ENCODE measurements at regions not wholly inside any gene's neighbourhood (a gene's known extent, or its start where the extent isn't known, plus 50 kb on each side); places are given as distances from the start of the nearest gene placed in this dataset.

DNA sequence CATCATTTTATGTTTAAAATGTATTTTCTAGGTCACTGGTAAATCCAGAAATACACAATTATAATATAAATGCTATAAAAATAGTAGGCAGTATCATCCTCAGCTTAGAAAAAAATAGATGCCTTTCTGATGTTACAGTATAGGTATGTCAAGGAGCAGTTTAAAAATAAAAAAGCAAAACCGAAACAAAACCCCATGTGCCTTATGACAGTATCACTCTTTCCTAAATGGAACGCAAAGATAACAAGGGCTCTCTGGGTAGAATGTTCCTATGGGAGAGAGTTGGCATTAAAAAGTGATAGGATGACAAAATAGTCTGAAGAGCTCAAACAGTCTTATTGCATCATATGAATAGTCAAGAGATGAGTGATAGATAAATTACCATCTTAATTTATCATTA, 172.1 kb downstream of the DSC3 start:
- Histone ChIP-seq H3K4me1 (ENCODE audit: control insufficient read depth in 2 of 3, insufficient read depth in 2 of 3, low read depth in 1 of 3, low read length in 3 of 3) (no peaks in the 10 kb centered on the region), H3K27ac (ENCODE audit: low read depth in 2 of 2, low read length in 2 of 2) (no peak overlapping the region), H3K4me3 (ENCODE audit: low read length in 3 of 3) (no peak overlapping the region), H3K9ac (ENCODE audit: low read length in 3 of 3) (no peak overlapping the region), H3K36me3 (ENCODE audit: control insufficient read depth in 2 of 3, insufficient read depth in 3 of 3, low read length in 3 of 3) (no peaks in the 10 kb centered on the region), H3K27me3 (ENCODE audit: control insufficient read depth, insufficient read depth, low read length) (no peaks in the 10 kb centered on the region), H3K9me3 (ENCODE audit: control insufficient read depth in 2 of 3, insufficient read depth in 1 of 3, low read length in 3 of 3) (no peaks in the 10 kb centered on the region)
- TF ChIP-seq, protein P1, sequence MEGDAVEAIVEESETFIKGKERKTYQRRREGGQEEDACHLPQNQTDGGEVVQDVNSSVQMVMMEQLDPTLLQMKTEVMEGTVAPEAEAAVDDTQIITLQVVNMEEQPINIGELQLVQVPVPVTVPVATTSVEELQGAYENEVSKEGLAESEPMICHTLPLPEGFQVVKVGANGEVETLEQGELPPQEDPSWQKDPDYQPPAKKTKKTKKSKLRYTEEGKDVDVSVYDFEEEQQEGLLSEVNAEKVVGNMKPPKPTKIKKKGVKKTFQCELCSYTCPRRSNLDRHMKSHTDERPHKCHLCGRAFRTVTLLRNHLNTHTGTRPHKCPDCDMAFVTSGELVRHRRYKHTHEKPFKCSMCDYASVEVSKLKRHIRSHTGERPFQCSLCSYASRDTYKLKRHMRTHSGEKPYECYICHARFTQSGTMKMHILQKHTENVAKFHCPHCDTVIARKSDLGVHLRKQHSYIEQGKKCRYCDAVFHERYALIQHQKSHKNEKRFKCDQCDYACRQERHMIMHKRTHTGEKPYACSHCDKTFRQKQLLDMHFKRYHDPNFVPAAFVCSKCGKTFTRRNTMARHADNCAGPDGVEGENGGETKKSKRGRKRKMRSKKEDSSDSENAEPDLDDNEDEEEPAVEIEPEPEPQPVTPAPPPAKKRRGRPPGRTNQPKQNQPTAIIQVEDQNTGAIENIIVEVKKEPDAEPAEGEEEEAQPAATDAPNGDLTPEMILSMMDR (IDR thresholded peaks at IDR 0.05; ENCODE audit: borderline replicate concordance, extremely low read depth, insufficient read depth), result no peak
- FAIRE-seq (no peak), DNase-seq (no peak)
- intact Hi-C loops (cut with DNase I), result no loop called here

DNA sequence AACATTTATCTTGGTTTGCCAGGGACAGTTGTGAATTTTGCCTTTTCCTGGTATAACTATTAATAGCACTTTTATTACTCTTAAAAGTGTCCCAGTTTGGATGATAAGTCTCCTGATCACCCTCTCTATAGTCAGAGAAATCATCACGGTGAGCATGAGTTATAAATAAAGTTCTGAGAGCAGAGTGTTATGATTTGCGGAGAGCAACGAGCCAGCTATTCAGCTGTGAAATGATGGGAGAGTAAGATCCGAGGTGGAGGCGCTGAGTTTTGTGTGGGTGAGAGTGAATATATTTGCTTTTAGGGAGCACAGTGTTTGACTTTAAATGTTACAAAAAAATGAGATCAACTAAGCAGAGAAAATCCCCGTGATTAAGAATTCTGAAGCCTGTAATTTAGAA, 179.6 kb downstream of the DSC3 start:
- TF ChIP-seq, protein P1 (IDR thresholded peaks at IDR 0.05; ENCODE audit: borderline replicate concordance, extremely low read depth, insufficient read depth), result no peak
- H3K27me3 ChIP-seq (ENCODE audit: control insufficient read depth, insufficient read depth, low read length), result no peaks in the 10 kb centered on the region
- intact Hi-C loops (cut with DNase I), result no loop called here
- H3K4me3 ChIP-seq (ENCODE audit: low read length in 3 of 3), result no peak overlapping the region
- no peaks in the 10 kb centered on the region for H3K9me3 ChIP-seq (ENCODE audit: control insufficient read depth in 2 of 3, insufficient read depth in 1 of 3, low read length in 3 of 3)
- no peak for DNase-seq
- H3K27ac ChIP-seq (ENCODE audit: low read depth in 2 of 2, low read length in 2 of 2), result no peak overlapping the region
- no peak for FAIRE-seq
- no peaks in the 10 kb centered on the region for H3K36me3 ChIP-seq (ENCODE audit: control insufficient read depth in 2 of 3, insufficient read depth in 3 of 3, low read length in 3 of 3)
- H3K4me1 ChIP-seq (ENCODE audit: control insufficient read depth in 2 of 3, insufficient read depth in 2 of 3, low read depth in 1 of 3, low read length in 3 of 3), result no peaks in the 10 kb centered on the region
- H3K9ac ChIP-seq (ENCODE audit: low read length in 3 of 3), result no peak overlapping the region

DNA sequence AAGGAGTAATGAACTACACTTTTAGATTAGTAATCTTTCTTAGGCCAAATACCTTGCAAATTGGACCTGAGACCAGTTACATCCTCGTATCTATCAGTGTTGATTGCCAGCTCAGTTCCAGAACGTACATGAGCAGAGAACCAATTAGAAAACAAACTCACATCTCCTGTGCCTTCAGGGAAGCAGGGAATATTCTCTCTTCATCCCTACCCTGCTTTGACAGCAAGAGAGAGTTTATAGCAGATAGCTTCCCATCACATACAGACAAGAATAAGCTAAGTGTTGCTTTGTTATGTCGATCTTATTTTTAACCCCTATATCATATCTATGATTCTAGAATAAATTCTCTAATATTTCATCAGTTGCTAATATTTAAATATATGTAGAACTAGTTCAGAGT, 181.8 kb downstream of the DSC3 start:
- DNase-seq (no peak), FAIRE-seq (no peak)
- H3K27me3 ChIP-seq (ENCODE audit: control insufficient read depth, insufficient read depth, low read length), result no peaks in the 10 kb centered on the region

DNA sequence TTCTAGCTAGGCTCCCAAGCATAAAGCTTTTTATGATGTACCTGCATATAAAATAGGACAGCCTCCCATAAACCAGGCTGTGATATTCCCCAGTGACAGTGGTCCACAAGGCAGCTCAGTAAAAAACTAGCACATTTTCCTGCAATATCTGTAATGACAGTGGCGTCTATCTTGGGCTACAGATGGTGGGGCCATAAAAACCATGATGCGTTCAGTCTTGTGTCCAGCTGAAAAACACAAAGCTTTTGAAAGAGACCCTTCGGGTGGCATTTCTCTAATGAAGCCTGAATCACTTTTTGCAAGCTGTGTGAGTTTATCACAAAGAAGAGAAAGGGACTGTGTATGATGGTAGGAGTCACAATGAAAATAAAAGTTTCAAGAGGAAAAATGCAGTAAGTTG, 183.5 kb downstream of the DSC3 start:
- TF ChIP-seq, protein P1 (IDR thresholded peaks at IDR 0.05; ENCODE audit: borderline replicate concordance, extremely low read depth, insufficient read depth), result no peak
- H3K4me1 ChIP-seq (ENCODE audit: control insufficient read depth in 2 of 3, insufficient read depth in 2 of 3, low read depth in 1 of 3, low read length in 3 of 3), result no peaks in the 10 kb centered on the region
- H3K27me3 ChIP-seq (ENCODE audit: control insufficient read depth, insufficient read depth, low read length), result no peaks in the 10 kb centered on the region
- H3K36me3 ChIP-seq (ENCODE audit: control insufficient read depth in 2 of 3, insufficient read depth in 3 of 3, low read length in 3 of 3), result no peaks in the 10 kb centered on the region
- no peaks in the 10 kb centered on the region for H3K9me3 ChIP-seq (ENCODE audit: control insufficient read depth in 2 of 3, insufficient read depth in 1 of 3, low read length in 3 of 3)
- DNase-seq (no peak), FAIRE-seq (no peak)
- H3K9ac ChIP-seq (ENCODE audit: low read length in 3 of 3), result no peak overlapping the region
- intact Hi-C loops (cut with DNase I), result no loop called here
- H3K4me3 ChIP-seq (ENCODE audit: low read length in 3 of 3), result no peak overlapping the region
- no peak overlapping the region for H3K27ac ChIP-seq (ENCODE audit: low read depth in 2 of 2, low read length in 2 of 2)

More for the DNA sequence above, 181.8 kb downstream of the DSC3 start:
- intact Hi-C loops (cut with DNase I), result no loop called here
- H3K9me3 ChIP-seq (ENCODE audit: control insufficient read depth in 2 of 3, insufficient read depth in 1 of 3, low read length in 3 of 3), result no peaks in the 10 kb centered on the region
- no peaks in the 10 kb centered on the region for H3K36me3 ChIP-seq (ENCODE audit: control insufficient read depth in 2 of 3, insufficient read depth in 3 of 3, low read length in 3 of 3)
- H3K4me3 ChIP-seq (ENCODE audit: low read length in 3 of 3), result no peak overlapping the region
- no peak overlapping the region for H3K9ac ChIP-seq (ENCODE audit: low read length in 3 of 3)
- no peaks in the 10 kb centered on the region for H3K4me1 ChIP-seq (ENCODE audit: control insufficient read depth in 2 of 3, insufficient read depth in 2 of 3, low read depth in 1 of 3, low read length in 3 of 3)
- TF ChIP-seq, protein P1 (IDR thresholded peaks at IDR 0.05; ENCODE audit: borderline replicate concordance, extremely low read depth, insufficient read depth), result no peak
- no peak overlapping the region for H3K27ac ChIP-seq (ENCODE audit: low read depth in 2 of 2, low read length in 2 of 2)
